Astrocyte (in vitro differentiated cells and primary cell): ENCODE measurements at regions not wholly inside any gene's neighbourhood (a gene's known extent, or its start where the extent isn't known, plus 50 kb on each side); places are given as distances from the start of the nearest gene placed in this dataset.
A peak's percentile ranks its signal among the peaks of the same experiment; 100 is the strongest.

Source experiments
- DNase-seq: peaks from one replicate; pipeline ENCODE4 v3.0.0-alpha.2; 2010; ENCODE audit warnings: low read depth
- FAIRE-seq: peaks from 2 replicates; lab custom pipeline; 2011; peaks lifted over from hg19 to GRCh38; lab: Jason Lieb, UNC
- H2AFZ ChIP-seq: 2 replicates; pipeline ENCODE4 v1.6.0; 2012; ENCODE audit warnings: low read depth, low read length, inconsistent platforms
- H3K27ac ChIP-seq: 2 replicates; pipeline ENCODE4 v1.5.1; 2011; ENCODE audit warnings: low read depth, low read length, inconsistent platforms
- H3K27me3 ChIP-seq: 2 replicates; pipeline ENCODE4 v1.6.0; 2011; ENCODE audit warnings: low read length, inconsistent platforms; ENCODE audit not compliant: insufficient read depth
- H3K36me3 ChIP-seq: 2 replicates; pipeline ENCODE4 v1.5.1; 2011; ENCODE audit warnings: low read length, inconsistent platforms; ENCODE audit not compliant: insufficient read depth
- H3K4me1 ChIP-seq: 2 replicates; pipeline ENCODE4 v1.5.1; 2011; ENCODE audit warnings: low read length, inconsistent platforms; ENCODE audit not compliant: insufficient read depth
- H3K4me2 ChIP-seq: 2 replicates; pipeline ENCODE4 v1.6.0; 2012; ENCODE audit warnings: low read length, inconsistent platforms
- H3K4me3 ChIP-seq: 2 replicates; pipeline ENCODE4 v1.5.1; 2011; ENCODE audit warnings: low read depth, mild to moderate bottlenecking, low read length, inconsistent platforms; ENCODE audit not compliant: insufficient read depth
- H3K79me2 ChIP-seq: 2 replicates; pipeline ENCODE4 v1.6.0; 2012; ENCODE audit warnings: mild to moderate bottlenecking, low read length, inconsistent platforms; ENCODE audit not compliant: insufficient read depth
- H3K9ac ChIP-seq: 2 replicates; pipeline ENCODE4 v1.6.0; 2012; ENCODE audit warnings: mild to moderate bottlenecking, low read length, inconsistent platforms
- H3K9me3 ChIP-seq: 2 replicates; pipeline ENCODE4 v1.5.1; 2012; ENCODE audit warnings: low read depth, mild to moderate bottlenecking, low read length, inconsistent platforms; ENCODE audit not compliant: insufficient read depth
- H4K20me1 ChIP-seq: 2 replicates; pipeline ENCODE4 v1.6.0; 2012; ENCODE audit warnings: low read length, inconsistent platforms; ENCODE audit not compliant: insufficient read depth
- H3K27ac Mint-ChIP-seq: one replicate; pipeline ENCODE4 v1.8.0; 2021; ENCODE audit warnings: mild to moderate bottlenecking, mixed read lengths; ENCODE audit not compliant: unreplicated experiment
- H3K27me3 Mint-ChIP-seq: one replicate; pipeline ENCODE4 v1.8.0; 2021; ENCODE audit warnings: low read depth, mixed read lengths; ENCODE audit not compliant: unreplicated experiment
- H3K36me3 Mint-ChIP-seq: one replicate; pipeline ENCODE4 v1.8.0; 2021; ENCODE audit warnings: low read depth, mixed read lengths; ENCODE audit not compliant: unreplicated experiment
- H3K4me1 Mint-ChIP-seq: one replicate; pipeline ENCODE4 v1.8.0; 2021; ENCODE audit warnings: low read depth, mixed read lengths; ENCODE audit not compliant: unreplicated experiment
- H3K4me3 Mint-ChIP-seq: one replicate; pipeline ENCODE4 v1.8.0; 2021; ENCODE audit warnings: mild to moderate bottlenecking, moderate library complexity, mixed read lengths; ENCODE audit not compliant: unreplicated experiment
- H3K9me3 Mint-ChIP-seq: one replicate; pipeline ENCODE4 v1.8.0; 2021; ENCODE audit warnings: mild to moderate bottlenecking, mixed read lengths; ENCODE audit not compliant: unreplicated experiment
- EZH2 ChIP-seq: IDR thresholded peaks from 2 replicates; pipeline ENCODE4 v1.6.1; 2012; ENCODE audit warnings: mild to moderate bottlenecking, low read length, inconsistent platforms; ENCODE audit not compliant: insufficient read depth
- TF ChIP-seq, protein P1 (sequence below): IDR thresholded peaks from 2 replicates; pipeline ENCODE4 v1.5.1; 2011; ENCODE audit warnings: low read depth, mild to moderate bottlenecking, inconsistent platforms, low read length, moderate library complexity; ENCODE audit not compliant: insufficient read depth

DNA sequence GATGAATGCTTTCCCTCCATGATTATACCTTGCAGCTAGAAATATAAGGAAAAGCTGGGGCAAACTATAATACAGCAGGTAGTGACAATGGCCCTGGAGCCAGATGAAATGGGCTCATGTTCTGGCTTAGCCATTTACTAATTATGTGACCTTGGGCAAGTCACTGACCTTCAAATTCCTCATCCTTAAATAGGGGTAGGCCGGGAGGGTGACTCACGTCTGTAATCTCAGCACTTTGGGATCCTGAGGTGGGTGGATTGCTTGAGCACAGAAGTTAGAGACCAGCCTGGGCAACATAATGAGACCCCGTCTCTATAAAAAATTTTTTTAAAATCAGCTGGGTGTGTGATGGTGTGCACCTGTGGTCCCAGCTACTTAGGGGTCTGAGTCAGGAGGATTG lies 155.4 kb downstream of the C12orf75 start:
- Mint-ChIP-seq H3K4me3 (no peak overlapping the region), H3K9me3 (no peaks in the 10 kb centered on the region), H3K4me1 (peaks cover 32% of the 10 kb centered on the region), H3K36me3 (peaks cover 2% of the 10 kb centered on the region), H3K27ac (peak overlapping the region; percentile 67), H3K27me3 (no peaks in the 10 kb centered on the region)
- no peaks in the 10 kb centered on the region for H3K9me3 ChIP-seq
- H3K4me2 ChIP-seq = peak overlapping the region; percentile 51
- TF ChIP-seq, protein P1, sequence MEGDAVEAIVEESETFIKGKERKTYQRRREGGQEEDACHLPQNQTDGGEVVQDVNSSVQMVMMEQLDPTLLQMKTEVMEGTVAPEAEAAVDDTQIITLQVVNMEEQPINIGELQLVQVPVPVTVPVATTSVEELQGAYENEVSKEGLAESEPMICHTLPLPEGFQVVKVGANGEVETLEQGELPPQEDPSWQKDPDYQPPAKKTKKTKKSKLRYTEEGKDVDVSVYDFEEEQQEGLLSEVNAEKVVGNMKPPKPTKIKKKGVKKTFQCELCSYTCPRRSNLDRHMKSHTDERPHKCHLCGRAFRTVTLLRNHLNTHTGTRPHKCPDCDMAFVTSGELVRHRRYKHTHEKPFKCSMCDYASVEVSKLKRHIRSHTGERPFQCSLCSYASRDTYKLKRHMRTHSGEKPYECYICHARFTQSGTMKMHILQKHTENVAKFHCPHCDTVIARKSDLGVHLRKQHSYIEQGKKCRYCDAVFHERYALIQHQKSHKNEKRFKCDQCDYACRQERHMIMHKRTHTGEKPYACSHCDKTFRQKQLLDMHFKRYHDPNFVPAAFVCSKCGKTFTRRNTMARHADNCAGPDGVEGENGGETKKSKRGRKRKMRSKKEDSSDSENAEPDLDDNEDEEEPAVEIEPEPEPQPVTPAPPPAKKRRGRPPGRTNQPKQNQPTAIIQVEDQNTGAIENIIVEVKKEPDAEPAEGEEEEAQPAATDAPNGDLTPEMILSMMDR = no peak
- TF ChIP-seq EZH2 = no peak
- FAIRE-seq (no peak), DNase-seq (peak; percentile 59)
- peaks cover 19% of the 10 kb centered on the region for H3K4me1 ChIP-seq
- H3K27ac ChIP-seq = peak overlapping the region; percentile 25
- no peaks in the 10 kb centered on the region for H4K20me1 ChIP-seq
- H3K9ac ChIP-seq = peak overlapping the region; percentile 18
- no peak overlapping the region for H2AFZ ChIP-seq
- H3K36me3 ChIP-seq = no peaks in the 10 kb centered on the region
- H3K27me3 ChIP-seq = no peaks in the 10 kb centered on the region
- no peaks in the 10 kb centered on the region for H3K79me2 ChIP-seq
- no peak overlapping the region for H3K4me3 ChIP-seq

- DNase-seq (peak; percentile 82), FAIRE-seq (no peak)
- H3K27me3 Mint-ChIP-seq = no peaks in the 10 kb centered on the region
- H3K4me3 ChIP-seq = no peak overlapping the region
- H3K36me3 Mint-ChIP-seq = peaks cover 2% of the 10 kb centered on the region
- H3K27me3 ChIP-seq = no peaks in the 10 kb centered on the region
- no peaks in the 10 kb centered on the region for H3K9me3 ChIP-seq
- H3K9ac ChIP-seq = no peak overlapping the region
- no peaks in the 10 kb centered on the region for H4K20me1 ChIP-seq
- TF ChIP-seq EZH2 = no peak
- TF ChIP-seq, protein P1 = no peak
- H2AFZ ChIP-seq = no peak overlapping the region
- H3K27ac Mint-ChIP-seq = no peak overlapping the region
- no peaks in the 10 kb centered on the region for H3K79me2 ChIP-seq
- H3K4me3 Mint-ChIP-seq = no peak overlapping the region
- H3K9me3 Mint-ChIP-seq = no peaks in the 10 kb centered on the region
- H3K27ac ChIP-seq = no peak overlapping the region
- peaks cover 29% of the 10 kb centered on the region for H3K4me1 ChIP-seq
- peak overlapping the region; percentile 6 for H3K4me2 ChIP-seq
- H3K36me3 ChIP-seq = no peaks in the 10 kb centered on the region
- H3K4me1 Mint-ChIP-seq = peaks cover 33% of the 10 kb centered on the region
Measured at GRCh38 chr12:105487963-105488362, 157.5 kb downstream of the C12orf75 start.
